CD14-positive monocyte (primary cell): ENCODE measurements at regions not wholly inside any gene's neighbourhood (a gene's known extent, or its start where the extent isn't known, plus 50 kb on each side); places are given as distances from the start of the nearest gene placed in this dataset.
"Not testable (repeated sequence)": the region's sequence is repeated elsewhere in the genome, so short reads cannot be mapped to it uniquely, and the experiment has no call there.

Source experiments
- DNase-seq, 3 donors: peaks; one replicate each; pipeline ENCODE4 v3.0.0-alpha.2; 2011 to 2022
- H2AFZ ChIP-seq: 2 replicates; pipeline ENCODE4 v1.6.0; 2012; ENCODE audit warnings: mild to moderate bottlenecking, low read depth, low read length, inconsistent platforms; ENCODE audit not compliant: insufficient read depth, poor library complexity, severe bottlenecking
- H3K27ac ChIP-seq, 2 donors: 1 replicate in 1 of 2; 2 replicates in 1 of 2; pipeline ENCODE4 v1.5.1; 2012 to 2013; ENCODE audit warnings: low read length in 2 of 2, control low read depth in 1 of 2, inconsistent platforms in 1 of 2, low read depth in 1 of 2, mild to moderate bottlenecking in 1 of 2
- H3K27me3 ChIP-seq, 2 donors: one replicate each; pipeline versions ENCODE4 v1.6.0 to v1.6.1; 2011 to 2013; ENCODE audit warnings: low read length in 2 of 2; ENCODE audit not compliant: control insufficient read depth in 2 of 2, insufficient read depth in 2 of 2
- H3K36me3 ChIP-seq, 2 donors: replicated peaks in 1 of 2; 1 replicate in 1 of 2; 2 replicates in 1 of 2; pipeline versions ENCODE4 v1.5.1 to v1.6.1; 2012 to 2013; ENCODE audit warnings: low read length in 2 of 2, control low read depth in 1 of 2, inconsistent platforms in 1 of 2, mild to moderate bottlenecking in 1 of 2; ENCODE audit not compliant: insufficient read depth in 2 of 2, control insufficient read depth in 1 of 2
- H3K4me1 ChIP-seq, 2 donors: 1 replicate in 1 of 2; 2 replicates in 1 of 2; pipeline versions ENCODE4 v1.5.1 to v1.6.1; 2012 to 2013; ENCODE audit warnings: low read length in 2 of 2, control low read depth in 1 of 2, inconsistent platforms in 1 of 2, mild to moderate bottlenecking in 1 of 2, moderate library complexity in 1 of 2; ENCODE audit not compliant: insufficient read depth in 2 of 2, control insufficient read depth in 1 of 2
- H3K4me2 ChIP-seq: replicated peaks from 2 replicates; pipeline ENCODE3; 2012; ENCODE audit warnings: low read length, moderate library complexity, mild to moderate bottlenecking; ENCODE audit not compliant: poor library complexity, severe bottlenecking; ENCODE audit errors: extremely low read depth
- H3K4me3 ChIP-seq, 3 experiments: fragments of 200-600 bp in 1 of 3; sonication (generic) in 1 of 3; replicated peaks in 1 of 3; 1 replicate in 2 of 3; 2 replicates in 1 of 3; pipeline ENCODE4 v1.5.1; 2011 to 2013; ENCODE audit warnings: low read length in 3 of 3, mild to moderate bottlenecking in 3 of 3, control low read depth in 2 of 3, low read depth in 2 of 3, inconsistent platforms in 1 of 3, moderate library complexity in 1 of 3
- H3K79me2 ChIP-seq: 2 replicates; pipeline ENCODE4 v1.6.0; 2012; ENCODE audit warnings: mild to moderate bottlenecking, control low read depth, inconsistent platforms, low read length, moderate library complexity; ENCODE audit not compliant: insufficient read depth
- H3K9ac ChIP-seq: 2 replicates; pipeline ENCODE4 v1.6.0; 2017; ENCODE audit warnings: low read length, mild to moderate bottlenecking; ENCODE audit not compliant: insufficient read depth, poor library complexity, severe bottlenecking
- H3K9me3 ChIP-seq, 2 donors: replicated peaks in 1 of 2; 1 replicate in 1 of 2; 2 replicates in 1 of 2; pipeline versions ENCODE4 v1.5.1 to v1.6.1; 2012 to 2013; ENCODE audit warnings: low read length in 2 of 2, control low read depth in 1 of 2; ENCODE audit not compliant: control insufficient read depth in 1 of 2, insufficient read depth in 1 of 2
- H4K20me1 ChIP-seq: 2 replicates; pipeline ENCODE4 v1.6.0; 2012; ENCODE audit warnings: mild to moderate bottlenecking, low read length, control low read depth, moderate library complexity; ENCODE audit not compliant: insufficient read depth
- H3K27ac Mint-ChIP-seq, 7 donors: one replicate each; pipeline ENCODE4 v1.8.0; 2020; ENCODE audit warnings: mild to moderate bottlenecking in 7 of 7, mixed read lengths in 7 of 7, moderate library complexity in 6 of 7, inconsistent platforms in 2 of 7
- H3K27me3 Mint-ChIP-seq, 3 donors: one replicate each; pipeline ENCODE4 v1.8.0; 2021 to 2022; ENCODE audit warnings: low read depth in 3 of 3, mild to moderate bottlenecking in 3 of 3, mixed read lengths in 3 of 3, moderate library complexity in 3 of 3, inconsistent platforms in 1 of 3
- H3K36me3 Mint-ChIP-seq, 2 donors: one replicate each; pipeline ENCODE4 v1.8.0; 2020; ENCODE audit warnings: mixed read lengths in 2 of 2, inconsistent platforms in 1 of 2, mild to moderate bottlenecking in 1 of 2
- H3K4me1 Mint-ChIP-seq: one replicate; pipeline ENCODE4 v1.8.0; 2020; ENCODE audit warnings: mild to moderate bottlenecking, mixed read lengths
- H3K4me3 Mint-ChIP-seq, 2 donors: one replicate each; pipeline ENCODE4 v1.8.0; 2020; ENCODE audit warnings: mild to moderate bottlenecking in 2 of 2, mixed read lengths in 2 of 2, moderate library complexity in 1 of 2
- H3K9me3 Mint-ChIP-seq, 7 donors: one replicate each; pipeline ENCODE4 v1.8.0; 2020 to 2022; ENCODE audit warnings: mixed read lengths in 7 of 7, mild to moderate bottlenecking in 6 of 7, moderate library complexity in 6 of 7, inconsistent platforms in 2 of 7
- WGBS: methylation state at CpG from one replicate; pipeline ENCODE4 v1.1.5; 2013; ENCODE audit warnings: missing lambda C conversion rate; ENCODE audit not compliant: insufficient coverage; 5-methylcytosine and 5-hydroxymethylcytosine counted together
- intact Hi-C, 2 donors: fragments of 100-400 bp; cut with micrococcal nuclease; formaldehyde crosslinking; loops; one replicate each; pipeline versions ENCODE4 v1.15.0 to v1.15.1; 2023
- TF ChIP-seq, protein P1 (sequence below): fragments of 200-600 bp; IDR thresholded peaks from one replicate; pipeline ENCODE4 v1.8.0; 2022; ENCODE audit warnings: antibody characterized with exemption, mild to moderate bottlenecking

DNA sequence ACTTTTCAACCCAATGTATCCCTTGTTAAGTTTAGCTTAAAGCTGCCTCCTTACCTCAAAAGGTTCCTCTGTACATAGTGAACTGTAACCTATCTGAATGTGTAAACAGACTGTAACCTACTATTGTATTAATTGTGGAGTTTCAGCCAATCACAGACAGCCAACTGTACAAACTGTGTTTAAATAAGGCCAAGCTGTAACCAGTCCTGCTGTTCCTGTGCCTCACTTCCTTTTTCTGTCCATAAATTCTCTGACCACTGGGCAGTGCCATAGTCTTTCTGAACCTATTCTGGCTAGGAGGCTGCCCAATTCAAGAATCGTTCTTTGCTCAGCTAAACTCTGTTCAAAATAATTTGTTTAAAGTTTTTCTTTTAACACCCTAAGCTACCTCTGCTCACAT is 74.7 kb upstream of the DAPK1 start:
- H3K27me3 Mint-ChIP-seq: peaks cover 1 to 5% (median 1%) of the 10 kb centered on the region in 3 donors
- Histone ChIP-seq H4K20me1 (no peaks in the 10 kb centered on the region), H3K27ac (no peak overlapping the region), H3K36me3 (no peaks in the 10 kb centered on the region), H3K4me2 (no peak overlapping the region), H3K4me1 (peaks cover 4 to 9% of the 10 kb centered on the region in 2 donors), H3K27me3 (no peaks in the 10 kb centered on the region), H3K4me3 (peak overlapping the region in 1 of 3 experiments; percentile 28), H3K9ac (no peak overlapping the region), H3K79me2 (no peaks in the 10 kb centered on the region), H3K9me3 (peaks cover 47 to 60% of the 10 kb centered on the region in 2 donors), H2AFZ (no peak overlapping the region)
- no CpG with 5 or more reads among the region's 1 CpG for WGBS
- peaks cover 38 to 74% (median 67%) of the 10 kb centered on the region in 7 donors for H3K9me3 Mint-ChIP-seq
- H3K36me3 Mint-ChIP-seq: peaks cover 6 to 20% of the 10 kb centered on the region in 2 donors
- H3K4me3 Mint-ChIP-seq: no peak overlapping the region
- TF ChIP-seq, protein P1, sequence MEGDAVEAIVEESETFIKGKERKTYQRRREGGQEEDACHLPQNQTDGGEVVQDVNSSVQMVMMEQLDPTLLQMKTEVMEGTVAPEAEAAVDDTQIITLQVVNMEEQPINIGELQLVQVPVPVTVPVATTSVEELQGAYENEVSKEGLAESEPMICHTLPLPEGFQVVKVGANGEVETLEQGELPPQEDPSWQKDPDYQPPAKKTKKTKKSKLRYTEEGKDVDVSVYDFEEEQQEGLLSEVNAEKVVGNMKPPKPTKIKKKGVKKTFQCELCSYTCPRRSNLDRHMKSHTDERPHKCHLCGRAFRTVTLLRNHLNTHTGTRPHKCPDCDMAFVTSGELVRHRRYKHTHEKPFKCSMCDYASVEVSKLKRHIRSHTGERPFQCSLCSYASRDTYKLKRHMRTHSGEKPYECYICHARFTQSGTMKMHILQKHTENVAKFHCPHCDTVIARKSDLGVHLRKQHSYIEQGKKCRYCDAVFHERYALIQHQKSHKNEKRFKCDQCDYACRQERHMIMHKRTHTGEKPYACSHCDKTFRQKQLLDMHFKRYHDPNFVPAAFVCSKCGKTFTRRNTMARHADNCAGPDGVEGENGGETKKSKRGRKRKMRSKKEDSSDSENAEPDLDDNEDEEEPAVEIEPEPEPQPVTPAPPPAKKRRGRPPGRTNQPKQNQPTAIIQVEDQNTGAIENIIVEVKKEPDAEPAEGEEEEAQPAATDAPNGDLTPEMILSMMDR: no peak
- H3K4me1 Mint-ChIP-seq: peaks cover 14% of the 10 kb centered on the region
- intact Hi-C loops: no loop called here
- H3K27ac Mint-ChIP-seq: no peak overlapping the region
- no peak for DNase-seq

DNA sequence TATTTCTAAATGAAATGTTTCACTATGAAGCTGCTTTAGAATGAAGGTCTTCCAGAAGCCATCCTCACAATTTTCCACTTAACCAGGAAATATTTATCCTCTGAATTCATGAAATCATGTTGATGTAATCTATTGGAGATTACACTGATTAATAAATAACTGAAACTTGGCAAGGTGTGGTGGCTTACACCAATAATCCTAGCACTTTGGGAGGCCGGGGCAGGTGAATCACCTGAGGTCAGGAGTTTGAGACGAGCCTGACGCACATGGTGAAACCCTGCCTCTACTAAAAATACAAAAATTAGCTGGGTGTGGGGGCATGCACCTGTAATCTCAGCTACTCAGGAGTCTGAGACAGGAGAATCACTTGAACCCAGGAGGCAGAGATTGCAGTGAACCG is 73.8 kb upstream of the DAPK1 start:
- H3K27ac Mint-ChIP-seq: peak overlapping the region in 2 of 7 donors; percentile 56 to 85

More for the DNA sequence above, 73.8 kb upstream of the DAPK1 start:
- H3K79me2 ChIP-seq, H2AFZ ChIP-seq, H3K27me3 ChIP-seq, H4K20me1 ChIP-seq, H3K27ac ChIP-seq, intact Hi-C loops, DNase-seq, H3K4me2 ChIP-seq, H3K36me3 ChIP-seq, H3K4me1 ChIP-seq, H3K9ac ChIP-seq, H3K27me3 Mint-ChIP-seq, H3K4me3 Mint-ChIP-seq: not testable (repeated sequence)
- H3K4me1 Mint-ChIP-seq: peaks cover 14% of the 10 kb centered on the region
- 100% methylated on average over 1 of the region's 4 CpGs for WGBS
- H3K9me3 ChIP-seq: peaks cover 47 to 60% of the 10 kb centered on the region in 2 donors
- peaks cover 6 to 20% of the 10 kb centered on the region in 2 donors for H3K36me3 Mint-ChIP-seq
- H3K4me3 ChIP-seq: peak overlapping the region in 1 of 3 experiments; percentile 28
- peaks cover 38 to 69% (median 65%) of the 10 kb centered on the region in 7 donors for H3K9me3 Mint-ChIP-seq
